ENCODE measurements at regions not wholly inside any gene's neighbourhood (a gene's known extent, or its start where the extent isn't known, plus 50 kb on each side); places are given as distances from the start of the nearest gene placed in this dataset.
A peak's percentile ranks its signal among the peaks of the same experiment; 100 is the strongest.
"Not testable (repeated sequence)": the region's sequence is repeated elsewhere in the genome, so short reads cannot be mapped to it uniquely, and the experiment has no call there.

- DNase-seq, result peak in 1 of 58 donors; percentile 0
Observed at GRCh38 chr7:19537942-19538401, 170.9 kb downstream of the POLR1F start.

GRCh38 chr7:19533266-19533665 is 175.6 kb downstream of the POLR1F start:
- no peak for DNase-seq

GRCh38 chr7:19530852-19531251 is 178.0 kb downstream of the POLR1F start:
- DNase-seq, result no peak

- no peak for DNase-seq
Observed at GRCh38 chr7:19530261-19530660, 178.6 kb downstream of the POLR1F start.

DNA sequence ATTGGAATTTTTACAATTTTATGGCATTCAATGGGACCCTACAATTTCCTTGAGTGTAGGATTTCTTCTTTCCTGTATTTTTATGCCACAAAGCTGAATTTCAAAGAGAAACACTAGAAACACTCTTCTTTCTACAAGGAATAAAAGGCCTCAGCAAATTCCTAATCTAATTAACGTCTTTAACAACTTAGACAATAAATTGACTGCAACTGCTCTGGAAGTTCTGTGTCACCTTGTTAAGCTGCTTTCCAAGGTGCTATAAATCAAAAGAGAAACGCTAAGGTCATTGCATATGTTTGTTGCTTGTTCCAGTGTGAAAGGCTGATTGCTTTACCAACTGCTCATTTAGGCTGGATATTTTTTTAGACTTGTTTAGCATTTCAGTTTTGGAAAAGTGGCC is 182.2 kb downstream of the POLR1F start:
- no peak for DNase-seq

GRCh38 chr7:19522486-19522885 is 186.4 kb downstream of the POLR1F start:
- no peak for DNase-seq

- DNase-seq, result no peak
Observed at GRCh38 chr7:19520392-19520791, 188.4 kb downstream of the POLR1F start.

DNA sequence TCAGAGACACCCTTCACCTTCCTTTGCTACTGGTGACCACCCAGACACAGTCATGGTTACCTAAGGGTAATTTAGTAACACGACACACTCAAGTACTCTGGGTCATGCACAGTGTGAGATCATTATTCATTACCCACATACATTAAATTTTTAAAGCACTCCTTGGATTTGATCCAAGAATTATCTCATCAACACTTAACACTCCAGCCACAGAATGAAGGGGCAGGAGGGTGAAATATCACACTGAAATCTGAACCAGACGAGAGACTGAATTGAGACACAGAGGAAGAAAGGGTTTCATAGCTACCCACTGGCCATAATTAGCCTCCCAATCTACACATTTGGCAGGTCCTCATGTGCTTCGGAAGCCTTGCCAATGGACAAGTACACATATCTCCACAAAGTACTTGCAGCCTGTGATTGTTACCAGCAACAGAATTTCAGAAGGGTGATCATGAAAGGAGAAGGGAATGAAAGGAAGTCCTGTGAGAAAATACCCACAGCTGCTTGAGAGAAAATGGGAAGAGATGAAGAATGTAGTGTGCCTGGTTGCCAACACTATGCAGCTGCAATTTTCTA is 189.3 kb downstream of the POLR1F start:
- DNase-seq, result peak in 2 of 58 donors; percentile 0 to 24

DNA sequence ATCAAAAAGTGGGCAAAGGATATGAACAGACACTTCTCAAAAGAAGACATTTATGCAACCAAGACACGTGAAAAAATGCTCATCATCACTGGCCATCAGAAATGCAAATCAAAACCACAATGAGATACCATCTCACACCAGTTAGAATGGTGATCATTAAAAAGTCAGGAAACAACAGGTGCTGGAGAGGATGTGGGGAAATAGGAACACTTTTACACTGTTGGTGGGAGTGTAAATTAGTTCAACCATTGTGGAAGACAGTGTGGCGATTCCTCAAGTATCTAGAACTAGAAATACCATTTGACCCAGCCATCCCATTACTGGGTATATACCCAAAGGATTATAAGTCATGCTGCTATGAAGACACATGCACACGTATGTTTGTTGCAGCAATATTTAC is 191.3 kb downstream of the POLR1F start:
- DNase-seq, result not testable (repeated sequence)

DNA sequence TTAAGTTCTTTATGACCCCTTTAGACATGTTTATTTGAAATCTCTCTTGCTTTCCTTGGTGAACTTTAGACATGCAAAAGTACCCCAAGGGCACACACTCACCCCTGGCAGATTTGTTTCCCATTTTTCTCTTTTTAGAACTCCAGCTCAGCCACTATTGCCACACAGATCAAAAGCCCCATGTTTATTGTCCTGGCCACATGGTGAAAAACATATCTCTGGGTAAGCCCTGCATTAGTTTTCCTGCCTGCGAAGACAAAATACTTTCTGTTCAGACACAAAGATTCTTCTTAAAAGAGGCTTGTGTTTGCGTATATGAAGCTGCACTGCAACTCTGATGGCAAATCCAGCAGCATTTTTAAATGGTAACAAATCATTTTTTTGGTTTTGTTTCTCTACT is 200.0 kb downstream of the POLR1F start:
- no peak for DNase-seq

GRCh38 chr7:19508124-19508523 is 200.7 kb downstream of the POLR1F start:
- no peak for DNase-seq

GRCh38 chr7:19491821-19492452 is 216.9 kb downstream of the POLR1F start:
- DNase-seq, result peak in 1 of 58 donors; percentile 4

- no peak for DNase-seq
Observed at GRCh38 chr7:19491371-19491770, 217.5 kb downstream of the POLR1F start.

DNA sequence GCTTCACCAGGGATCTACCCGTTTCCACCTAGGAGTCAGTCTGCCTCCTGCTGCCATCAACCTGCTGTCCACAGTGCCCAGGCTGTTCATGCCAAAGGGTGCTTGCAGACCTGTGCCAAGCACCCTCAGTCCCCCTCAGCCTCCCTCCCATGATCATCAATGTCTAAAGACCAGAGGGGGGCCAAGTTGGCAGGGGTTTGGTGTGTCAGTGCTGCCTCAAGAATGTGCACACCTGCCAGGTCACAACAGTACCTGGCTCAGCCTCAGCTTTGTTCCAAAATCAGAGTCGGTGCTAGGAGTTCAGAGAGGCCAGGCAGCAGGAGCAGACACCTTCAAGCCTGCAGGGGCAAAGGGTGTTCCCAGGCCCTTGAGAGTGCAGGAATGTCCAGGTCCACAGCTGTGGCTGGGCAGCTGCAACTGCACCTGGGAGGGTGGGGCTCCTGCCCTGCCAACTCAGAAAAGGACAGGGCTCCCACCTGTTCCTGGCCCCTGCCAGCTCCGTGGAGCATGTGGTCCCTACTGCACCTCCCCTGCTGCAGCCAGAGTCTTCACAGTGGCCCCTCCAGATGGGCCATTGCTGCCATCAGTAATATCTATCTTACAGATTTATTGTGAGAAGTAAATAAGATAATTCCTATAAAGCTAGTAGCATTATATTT is 219.5 kb downstream of the POLR1F start:
- no peak for DNase-seq

DNA sequence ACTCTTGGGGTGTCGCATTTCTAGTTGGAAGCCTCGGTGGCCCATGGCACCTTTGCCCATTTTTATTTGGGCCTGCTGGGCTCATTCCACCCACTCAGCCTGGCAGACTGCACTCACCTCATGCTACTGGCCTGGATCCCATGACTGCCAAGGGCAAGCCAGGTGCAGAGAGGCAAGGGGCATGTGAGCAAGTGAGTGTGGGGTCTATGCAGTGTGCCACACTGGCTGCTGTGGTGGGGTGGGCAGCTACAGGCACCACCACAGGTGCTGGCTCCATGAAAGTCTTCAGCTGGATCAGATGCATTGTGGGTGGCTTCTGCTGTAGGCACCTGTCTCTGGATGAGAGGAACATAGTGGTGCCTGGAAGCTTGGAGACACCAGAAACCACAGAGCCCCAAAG is 220.8 kb downstream of the POLR1F start:
- no peak for DNase-seq

GRCh38 chr7:19482628-19483027 is 226.2 kb downstream of the POLR1F start:
- no peak for DNase-seq

- no peak for DNase-seq
Observed at GRCh38 chr7:19480383-19480782, 228.5 kb downstream of the POLR1F start.

DNA sequence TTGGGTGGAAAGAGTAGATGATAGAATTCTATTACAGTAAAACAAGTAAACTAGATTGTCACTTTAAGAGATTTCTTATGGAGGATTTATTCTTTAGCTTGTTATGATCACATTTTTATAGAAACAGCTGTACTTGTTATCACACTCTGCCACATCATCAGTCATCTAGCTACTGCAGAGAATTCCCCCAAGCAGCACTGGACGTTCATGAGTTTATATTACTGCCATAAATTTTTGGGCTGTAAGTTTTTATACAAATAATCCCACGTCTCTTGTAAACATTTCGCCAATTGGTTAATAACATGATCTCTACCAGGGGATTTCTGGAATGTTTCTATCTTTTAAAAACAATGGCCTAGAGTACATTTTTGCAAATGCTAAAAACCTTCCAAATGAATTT is 238.8 kb downstream of the POLR1F start:
- DNase-seq, result no peak

- DNase-seq, result no peak
Observed at GRCh38 chr7:19465861-19466260, 243.0 kb downstream of the POLR1F start.

- no peak for DNase-seq
Observed at GRCh38 chr7:19464751-19465150, 244.1 kb downstream of the POLR1F start.

DNA sequence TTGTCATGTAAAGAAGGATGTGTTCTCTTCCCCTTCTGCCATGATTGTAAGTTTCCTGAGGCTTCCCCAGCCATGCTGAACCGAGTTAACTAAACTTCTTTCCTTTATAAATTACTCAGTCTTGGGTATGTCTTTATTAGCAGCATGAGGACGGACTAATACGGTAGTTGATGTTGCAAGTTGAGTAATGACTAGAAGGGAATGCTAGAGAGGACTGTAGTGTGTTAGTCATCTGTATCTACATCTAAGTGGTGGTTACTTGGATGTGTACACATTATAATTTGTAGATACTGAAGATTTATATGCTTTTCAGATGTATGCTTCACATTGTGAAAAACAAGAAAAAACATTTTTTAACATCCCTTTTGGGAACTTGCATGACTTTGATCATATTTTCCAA is 244.6 kb downstream of the POLR1F start:
- DNase-seq, result no peak

- no peak for DNase-seq
Observed at GRCh38 chr7:19463581-19463980, 245.3 kb downstream of the POLR1F start.

- no peak for DNase-seq
Observed at GRCh38 chr7:19455623-19456022, 253.2 kb downstream of the POLR1F start.

Measured in anterior cingulate cortex (tissue), 58 donors.